A549 (cell line): ENCODE measurements at regions not wholly inside any gene's neighbourhood (a gene's known extent, or its start where the extent isn't known, plus 50 kb on each side); places are given as distances from the start of the nearest gene placed in this dataset.

Experiments
- BHLHE40 ChIP-seq: IDR thresholded peaks from 2 replicates; pipeline ENCODE4 v1.6.1; 2012; ENCODE audit warnings: low read depth, low read length, inconsistent platforms
- CBX2 ChIP-seq: fragments of 200-600 bp; sonication (generic); IDR thresholded peaks from 2 replicates; pipeline ENCODE4 v1.6.1; 2016; ENCODE audit warnings: low read depth, mild to moderate bottlenecking, borderline replicate concordance
- CHD2 ChIP-seq: fragments of 150-350 bp; IDR thresholded peaks from 2 replicates; pipeline ENCODE4 v1.6.1; 2014; ENCODE audit warnings: low read length; ENCODE audit not compliant: partially characterized antibody
- CTCF ChIP-seq: fragments of >200 bp; sonication (Bioruptor Twin); formaldehyde crosslinking; IDR thresholded peaks from 3 replicates; pipeline ENCODE4 v1.5.1; 2016
- EP300 ChIP-seq, 2 experiments: fragments of >200 bp; sonication (Bioruptor Twin); formaldehyde crosslinking; IDR thresholded peaks; 2 replicates in 1 of 2; 3 replicates in 1 of 2; pipeline ENCODE4 v1.6.1; 2016 to 2017
- HMGXB4 ChIP-seq: fragments of 250-450 bp; sonication (Bioruptor Pico); IDR thresholded peaks from 2 replicates; pipeline ENCODE4 v1.5.0; 2021; ENCODE audit warnings: mild to moderate bottlenecking, moderate library complexity, borderline replicate concordance
- NR3C1 ChIP-seq: fragments of >200 bp; sonication (Bioruptor Twin); formaldehyde crosslinking; IDR thresholded peaks from 3 replicates; pipeline ENCODE4 v1.6.1; 2017
- POLR2A ChIP-seq: IDR thresholded peaks from 2 replicates; pipeline ENCODE4 v1.6.1; 2012; ENCODE audit warnings: mild to moderate bottlenecking, low read length
- POLR2AphosphoS2 ChIP-seq: conservative IDR thresholded peaks from 2 replicates; pipeline ENCODE4 v1.6.1; 2012; ENCODE audit warnings: low read length, improper control_type of control experiment, inconsistent platforms
- RFX5 ChIP-seq: fragments of 450-650 bp; IDR thresholded peaks from 2 replicates; pipeline ENCODE4 v1.7.1; 2014; ENCODE audit warnings: antibody characterized with exemption, mild to moderate bottlenecking, moderate library complexity
- TF ChIP-seq, protein P1 (sequence below): fragments of 450-650 bp; IDR thresholded peaks from 2 replicates; pipeline ENCODE4 v1.6.1; 2014; ENCODE audit warnings: antibody characterized with exemption
- TF ChIP-seq, protein P2 (sequence below): IDR thresholded peaks from 2 replicates; pipeline ENCODE4 v1.6.1; 2012

- TF ChIP-seq, protein P1, sequence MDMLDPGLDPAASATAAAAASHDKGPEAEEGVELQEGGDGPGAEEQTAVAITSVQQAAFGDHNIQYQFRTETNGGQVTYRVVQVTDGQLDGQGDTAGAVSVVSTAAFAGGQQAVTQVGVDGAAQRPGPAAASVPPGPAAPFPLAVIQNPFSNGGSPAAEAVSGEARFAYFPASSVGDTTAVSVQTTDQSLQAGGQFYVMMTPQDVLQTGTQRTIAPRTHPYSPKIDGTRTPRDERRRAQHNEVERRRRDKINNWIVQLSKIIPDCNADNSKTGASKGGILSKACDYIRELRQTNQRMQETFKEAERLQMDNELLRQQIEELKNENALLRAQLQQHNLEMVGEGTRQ = no peak
- TF ChIP-seq HMGXB4 (CRISPR knock-in tag) (no peak), NR3C1 (no peak), POLR2A (no peak), EP300 (IDR thresholded peaks at IDR 0.05) (no peak), BHLHE40 (no peak), CTCF (no peak), POLR2AphosphoS2 (no peak), CHD2 (no peak), RFX5 (no peak), CBX2 (no peak)
- TF ChIP-seq, protein P2, sequence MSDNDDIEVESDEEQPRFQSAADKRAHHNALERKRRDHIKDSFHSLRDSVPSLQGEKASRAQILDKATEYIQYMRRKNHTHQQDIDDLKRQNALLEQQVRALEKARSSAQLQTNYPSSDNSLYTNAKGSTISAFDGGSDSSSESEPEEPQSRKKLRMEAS = no peak
Measured at GRCh38 chr9:106701611-106702010, 161.4 kb upstream of the ZNF462 start.
